Colonic mucosa (tissue), 4 donors: ENCODE measurements at regions not wholly inside any gene's neighbourhood (a gene's known extent, or its start where the extent isn't known, plus 50 kb on each side); places are given as distances from the start of the nearest gene placed in this dataset.

Source experiments
- DNase-seq: peaks from one replicate; pipeline ENCODE4 v3.0.0-alpha.2; 2020
- H3K27ac ChIP-seq: fragments of 200-600 bp; one replicate; pipeline ENCODE4 v1.8.0; 2021
- H3K27me3 ChIP-seq: fragments of 200-600 bp; one replicate; pipeline ENCODE4 v1.8.0; 2021
- H3K36me3 ChIP-seq: fragments of 200-600 bp; one replicate; pipeline ENCODE4 v1.8.0; 2021
- H3K4me1 ChIP-seq: fragments of 200-600 bp; one replicate; pipeline ENCODE4 v1.8.0; 2021; ENCODE audit warnings: mild to moderate bottlenecking
- H3K4me3 ChIP-seq: fragments of 200-600 bp; one replicate; pipeline ENCODE4 v1.8.0; 2021
- H3K9ac ChIP-seq, 2 donors: one replicate each; pipeline ENCODE4 v1.7.0; 2013; ENCODE audit warnings: control low read depth in 2 of 2, low read depth in 2 of 2, low read length in 2 of 2
- H3K9me3 ChIP-seq: fragments of 200-600 bp; one replicate; pipeline ENCODE4 v1.8.0; 2021
- intact Hi-C: fragments of 100-400 bp; cut with DNase I; formaldehyde crosslinking; loops from one replicate; pipeline ENCODE4 v1.14.1; 2022
- TF ChIP-seq, protein P1 (sequence below): fragments of 200-600 bp; IDR thresholded peaks from one replicate; pipeline ENCODE4 v1.8.0; 2022; ENCODE audit warnings: antibody characterized with exemption, mild to moderate bottlenecking
- donor health status: healthy.
- donor health status: DM: no; HTN: no; CAD: no.
- donor health status: DM: no; HTN: no; CAD: no.

DNA sequence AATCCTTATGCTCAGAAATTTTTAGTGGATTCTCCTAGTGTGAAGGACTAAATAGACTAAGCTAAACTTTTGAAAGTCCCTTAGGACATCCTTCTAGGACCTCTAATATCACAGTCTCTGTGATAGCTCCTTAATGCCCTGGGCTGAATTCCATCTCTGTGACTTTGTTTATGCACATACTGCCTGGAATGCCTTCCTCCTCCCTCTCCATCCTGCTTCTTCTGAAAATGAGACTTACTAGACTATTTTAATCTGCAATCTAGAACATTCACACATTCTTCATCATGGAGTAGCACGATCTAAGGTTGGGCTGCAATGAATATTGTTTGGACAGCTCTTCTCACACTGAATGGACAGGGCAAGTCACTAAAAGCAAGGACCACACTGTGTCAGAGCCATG, 65.0 kb upstream of the MSX1 start:
- Histone ChIP-seq H3K27me3 (no peaks in the 10 kb centered on the region), H3K4me1 (no peaks in the 10 kb centered on the region), H3K27ac (no peak overlapping the region), H3K36me3 (no peaks in the 10 kb centered on the region), H3K9me3 (no peaks in the 10 kb centered on the region), H3K4me3 (no peak overlapping the region), H3K9ac (no peak overlapping the region)
- no peak for DNase-seq
- TF ChIP-seq, protein P1, sequence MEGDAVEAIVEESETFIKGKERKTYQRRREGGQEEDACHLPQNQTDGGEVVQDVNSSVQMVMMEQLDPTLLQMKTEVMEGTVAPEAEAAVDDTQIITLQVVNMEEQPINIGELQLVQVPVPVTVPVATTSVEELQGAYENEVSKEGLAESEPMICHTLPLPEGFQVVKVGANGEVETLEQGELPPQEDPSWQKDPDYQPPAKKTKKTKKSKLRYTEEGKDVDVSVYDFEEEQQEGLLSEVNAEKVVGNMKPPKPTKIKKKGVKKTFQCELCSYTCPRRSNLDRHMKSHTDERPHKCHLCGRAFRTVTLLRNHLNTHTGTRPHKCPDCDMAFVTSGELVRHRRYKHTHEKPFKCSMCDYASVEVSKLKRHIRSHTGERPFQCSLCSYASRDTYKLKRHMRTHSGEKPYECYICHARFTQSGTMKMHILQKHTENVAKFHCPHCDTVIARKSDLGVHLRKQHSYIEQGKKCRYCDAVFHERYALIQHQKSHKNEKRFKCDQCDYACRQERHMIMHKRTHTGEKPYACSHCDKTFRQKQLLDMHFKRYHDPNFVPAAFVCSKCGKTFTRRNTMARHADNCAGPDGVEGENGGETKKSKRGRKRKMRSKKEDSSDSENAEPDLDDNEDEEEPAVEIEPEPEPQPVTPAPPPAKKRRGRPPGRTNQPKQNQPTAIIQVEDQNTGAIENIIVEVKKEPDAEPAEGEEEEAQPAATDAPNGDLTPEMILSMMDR = no peak
- intact Hi-C loops = no loop called here

DNA sequence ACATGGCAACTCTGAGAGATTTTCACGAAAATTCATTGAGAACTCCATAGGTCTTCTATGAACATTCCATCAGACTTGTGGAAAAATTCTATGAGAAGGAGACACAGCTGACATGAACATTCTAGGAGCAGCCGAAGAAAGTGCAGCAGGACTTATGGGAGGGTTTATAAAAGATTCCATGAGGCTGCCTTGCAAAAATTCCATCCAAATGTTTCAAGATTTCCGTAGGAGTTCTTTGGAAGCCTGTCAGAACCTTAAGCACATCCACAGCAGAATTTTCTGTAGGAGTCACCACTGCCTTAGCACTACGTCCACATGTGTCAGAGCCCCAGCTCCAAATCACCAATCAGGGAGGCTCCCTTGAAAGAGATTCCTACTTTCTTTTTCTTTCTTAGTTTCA, 67.0 kb upstream of the MSX1 start:
- H3K9me3 ChIP-seq = no peaks in the 10 kb centered on the region

DNA sequence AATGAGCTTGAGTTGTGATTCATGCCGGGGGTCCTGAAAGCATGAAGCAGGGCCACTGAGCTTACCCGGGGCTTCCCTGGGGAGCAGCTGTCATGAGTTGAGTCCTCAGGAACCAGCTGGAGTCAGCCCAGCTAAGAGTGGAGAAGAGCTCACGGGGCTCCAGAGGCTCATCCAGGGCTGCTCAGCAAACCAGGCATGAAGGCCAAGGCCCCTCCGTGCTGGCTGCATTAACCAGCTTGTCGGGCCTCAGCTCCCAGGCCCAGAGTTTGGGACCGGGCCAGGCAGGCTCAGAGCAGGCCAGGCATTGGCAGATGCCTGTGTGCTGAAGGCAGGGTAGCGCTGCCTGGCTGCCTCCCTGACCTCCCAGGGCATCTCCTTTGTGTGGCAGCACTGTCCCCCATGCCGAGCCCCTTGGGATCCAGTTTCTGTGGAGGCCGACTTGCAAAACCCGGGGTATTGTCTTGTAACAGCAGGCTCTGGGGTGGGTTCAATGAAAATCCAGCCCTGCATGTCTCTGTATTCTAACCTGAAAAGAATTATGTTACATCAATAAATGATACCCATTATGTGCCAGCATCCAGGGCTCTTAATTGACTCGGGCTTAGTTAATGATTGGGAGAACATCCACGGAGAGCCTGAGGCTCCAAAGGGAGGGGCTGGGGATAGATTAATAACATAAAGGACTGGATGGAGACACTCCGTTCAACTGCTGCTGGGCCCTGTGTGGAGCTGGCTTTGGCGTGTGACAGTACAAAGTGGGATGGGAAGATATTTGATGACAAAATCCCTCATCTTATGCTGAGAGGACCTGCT, 68.0 kb upstream of the MSX1 start:
- no peaks in the 10 kb centered on the region for H3K27me3 ChIP-seq
- H3K9ac ChIP-seq = no peak overlapping the region
- no peaks in the 10 kb centered on the region for H3K36me3 ChIP-seq
- TF ChIP-seq, protein P1 = no peak
- no peak overlapping the region for H3K4me3 ChIP-seq
- intact Hi-C loops = no loop called here
- H3K27ac ChIP-seq = no peak overlapping the region
- no peaks in the 10 kb centered on the region for H3K4me1 ChIP-seq
- H3K9me3 ChIP-seq = no peaks in the 10 kb centered on the region
- no peak for DNase-seq

More for the DNA sequence above, 67.0 kb upstream of the MSX1 start:
- H3K4me1 ChIP-seq = no peaks in the 10 kb centered on the region
- no peak overlapping the region for H3K9ac ChIP-seq
- TF ChIP-seq, protein P1 = no peak
- H3K4me3 ChIP-seq = no peak overlapping the region
- no peaks in the 10 kb centered on the region for H3K36me3 ChIP-seq
- H3K27me3 ChIP-seq = no peaks in the 10 kb centered on the region
- no peak for DNase-seq
- no peak overlapping the region for H3K27ac ChIP-seq
- intact Hi-C loops = no loop called here

DNA sequence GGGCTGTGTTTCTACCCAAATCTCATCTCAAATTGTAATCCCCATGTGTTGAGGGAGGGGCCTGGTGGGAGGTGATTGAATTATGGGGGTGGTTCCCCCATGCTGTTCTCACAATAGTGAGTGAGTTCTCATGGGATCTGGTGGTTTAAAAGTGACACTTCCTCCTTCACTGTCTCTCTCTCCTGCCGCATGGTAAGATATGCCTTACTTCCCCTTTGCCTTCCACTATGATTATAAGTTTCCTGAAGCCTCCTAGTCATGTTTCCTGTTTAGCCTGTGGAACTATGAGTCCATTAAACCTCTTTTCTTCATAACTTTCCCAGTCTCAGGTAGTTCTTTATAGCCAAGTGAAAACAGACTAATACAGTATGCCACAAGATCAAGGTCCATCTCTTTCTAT, 70.0 kb upstream of the MSX1 start:
- Histone ChIP-seq H3K27ac (no peak overlapping the region), H3K9me3 (no peaks in the 10 kb centered on the region), H3K4me3 (no peak overlapping the region), H3K4me1 (no peaks in the 10 kb centered on the region), H3K9ac (no peak overlapping the region), H3K36me3 (no peaks in the 10 kb centered on the region), H3K27me3 (no peaks in the 10 kb centered on the region)
- intact Hi-C loops = no loop called here
- TF ChIP-seq, protein P1 = no peak
- DNase-seq = no peak

- no peak overlapping the region for H3K9ac ChIP-seq
- DNase-seq = no peak
- H3K27ac ChIP-seq = no peak overlapping the region
- TF ChIP-seq, protein P1 = no peak
- H3K9me3 ChIP-seq = no peaks in the 10 kb centered on the region
- no peaks in the 10 kb centered on the region for H3K27me3 ChIP-seq
- intact Hi-C loops = no loop called here
- H3K4me1 ChIP-seq = no peaks in the 10 kb centered on the region
- H3K36me3 ChIP-seq = no peaks in the 10 kb centered on the region
- H3K4me3 ChIP-seq = no peak overlapping the region
Measured at GRCh38 chr4:4788573-4788972, 70.9 kb upstream of the MSX1 start.
